ENCODE measurements at regions not wholly inside any gene's neighbourhood (a gene's known extent, or its start where the extent isn't known, plus 50 kb on each side); places are given as distances from the start of the nearest gene placed in this dataset.

GRCh38 chr9:16145196-16145950 is 592.5 kb downstream of the CCDC171 start:
- intact Hi-C loops (cut with micrococcal nuclease) = no loop called here
- no peak overlapping the region for H3K27ac Mint-ChIP-seq
- CTCF ChIA-PET (ENCODE audit: partially characterized antibody) = no interaction called here
- no peaks in the 10 kb centered on the region for H3K27me3 ChIP-seq (ENCODE audit: insufficient read depth, low read length)
- H3K36me3 Mint-ChIP-seq = no peaks in the 10 kb centered on the region
- no peak for DNase-seq
- POLR2A ChIA-PET (ENCODE audit: partially characterized antibody) = no interaction called here
- H3K4me1 ChIP-seq (ENCODE audit: insufficient read depth, low read length) = no peaks in the 10 kb centered on the region
- H3K4me3 ChIP-seq (ENCODE audit: low read length in 2 of 2) = no peak overlapping the region
- H3K9me3 ChIP-seq (ENCODE audit: control insufficient read depth in 1 of 2, low read length in 2 of 2) = no peaks in the 10 kb centered on the region
- no peak overlapping the region for H3K27ac ChIP-seq (ENCODE audit: low read depth, low read length)
- peaks cover 0 to 7% (median 4%) of the 10 kb centered on the region in 8 donors for H3K9me3 Mint-ChIP-seq
- no peaks in the 10 kb centered on the region for H3K27me3 Mint-ChIP-seq
- no peaks in the 10 kb centered on the region for H3K4me1 Mint-ChIP-seq
- H3K36me3 ChIP-seq (ENCODE audit: insufficient read depth, low read length) = no peaks in the 10 kb centered on the region
- H3K4me3 Mint-ChIP-seq = no peak overlapping the region

- no peaks in the 10 kb centered on the region for H3K36me3 ChIP-seq (ENCODE audit: insufficient read depth, low read length)
- ChIA-PET CTCF (ENCODE audit: partially characterized antibody) (no interaction called here), POLR2A (ENCODE audit: partially characterized antibody) (no interaction called here)
- peaks cover 0 to 10% (median 4%) of the 10 kb centered on the region in 8 donors for H3K9me3 Mint-ChIP-seq
- peaks cover 0 to 1% (median 0%) of the 10 kb centered on the region in 4 donors for H3K4me1 Mint-ChIP-seq
- no peaks in the 10 kb centered on the region for H3K4me1 ChIP-seq (ENCODE audit: insufficient read depth, low read length)
- H3K4me3 Mint-ChIP-seq = no peak overlapping the region
- H3K36me3 Mint-ChIP-seq = no peaks in the 10 kb centered on the region
- intact Hi-C loops (cut with micrococcal nuclease) = no loop called here
- no peak overlapping the region for H3K27ac Mint-ChIP-seq
- no peaks in the 10 kb centered on the region for H3K9me3 ChIP-seq (ENCODE audit: control insufficient read depth in 1 of 2, low read length in 2 of 2)
- H3K27me3 ChIP-seq (ENCODE audit: insufficient read depth, low read length) = no peaks in the 10 kb centered on the region
- H3K27ac ChIP-seq (ENCODE audit: low read depth, low read length) = no peak overlapping the region
- DNase-seq = no peak
- H3K4me3 ChIP-seq (ENCODE audit: low read length in 2 of 2) = no peak overlapping the region
- no peaks in the 10 kb centered on the region for H3K27me3 Mint-ChIP-seq
Observed at GRCh38 chr9:16147726-16148125, 594.9 kb downstream of the CCDC171 start.

GRCh38 chr9:16150501-16150900 is 597.7 kb downstream of the CCDC171 start:
- CTCF ChIA-PET (ENCODE audit: partially characterized antibody) = no interaction called here
- H3K9me3 Mint-ChIP-seq = peaks cover 0 to 10% (median 4%) of the 10 kb centered on the region in 8 donors
- Histone ChIP-seq H3K4me1 (ENCODE audit: insufficient read depth, low read length) (no peaks in the 10 kb centered on the region), H3K27me3 (ENCODE audit: insufficient read depth, low read length) (no peaks in the 10 kb centered on the region), H3K27ac (ENCODE audit: low read depth, low read length) (no peak overlapping the region), H3K9me3 (ENCODE audit: control insufficient read depth in 1 of 2, low read length in 2 of 2) (no peaks in the 10 kb centered on the region), H3K4me3 (ENCODE audit: low read length in 2 of 2) (no peak overlapping the region), H3K36me3 (ENCODE audit: insufficient read depth, low read length) (no peaks in the 10 kb centered on the region)
- no peaks in the 10 kb centered on the region for H3K36me3 Mint-ChIP-seq
- no peak overlapping the region for H3K27ac Mint-ChIP-seq
- intact Hi-C loops (cut with micrococcal nuclease) = no loop called here
- POLR2A ChIA-PET (ENCODE audit: partially characterized antibody) = no interaction called here
- DNase-seq = no peak
- H3K4me1 Mint-ChIP-seq = peaks cover 0 to 8% (median 6%) of the 10 kb centered on the region in 4 donors
- no peaks in the 10 kb centered on the region for H3K27me3 Mint-ChIP-seq
- no peak overlapping the region for H3K4me3 Mint-ChIP-seq

- Mint-ChIP-seq H3K27ac (no peak overlapping the region), H3K9me3 (peaks cover 0 to 10% (median 4%) of the 10 kb centered on the region in 8 donors), H3K36me3 (no peaks in the 10 kb centered on the region), H3K4me1 (peaks cover 0 to 10% (median 6%) of the 10 kb centered on the region in 4 donors), H3K27me3 (no peaks in the 10 kb centered on the region), H3K4me3 (no peak overlapping the region)
- POLR2A ChIA-PET (ENCODE audit: partially characterized antibody) = no interaction called here
- H3K36me3 ChIP-seq (ENCODE audit: insufficient read depth, low read length) = no peaks in the 10 kb centered on the region
- DNase-seq = no peak
- H3K27ac ChIP-seq (ENCODE audit: low read depth, low read length) = no peak overlapping the region
- no peaks in the 10 kb centered on the region for H3K4me1 ChIP-seq (ENCODE audit: insufficient read depth, low read length)
- no peaks in the 10 kb centered on the region for H3K9me3 ChIP-seq (ENCODE audit: control insufficient read depth in 1 of 2, low read length in 2 of 2)
- intact Hi-C loops (cut with micrococcal nuclease) = no loop called here
- no peaks in the 10 kb centered on the region for H3K27me3 ChIP-seq (ENCODE audit: insufficient read depth, low read length)
- no peak overlapping the region for H3K4me3 ChIP-seq (ENCODE audit: low read length in 2 of 2)
- CTCF ChIA-PET (ENCODE audit: partially characterized antibody) = no interaction called here
Observed at GRCh38 chr9:16150938-16151650, 598.3 kb downstream of the CCDC171 start.

- no peaks in the 10 kb centered on the region for H3K9me3 ChIP-seq (ENCODE audit: control insufficient read depth in 1 of 2, low read length in 2 of 2)
- Mint-ChIP-seq H3K4me1 (peaks cover 0 to 10% (median 6%) of the 10 kb centered on the region in 4 donors), H3K9me3 (peaks cover 0 to 10% (median 4%) of the 10 kb centered on the region in 8 donors), H3K4me3 (no peak overlapping the region), H3K27ac (no peak overlapping the region), H3K36me3 (no peaks in the 10 kb centered on the region), H3K27me3 (no peaks in the 10 kb centered on the region)
- no peak overlapping the region for H3K27ac ChIP-seq (ENCODE audit: low read depth, low read length)
- DNase-seq = no peak
- POLR2A ChIA-PET (ENCODE audit: partially characterized antibody) = no interaction called here
- H3K4me1 ChIP-seq (ENCODE audit: insufficient read depth, low read length) = no peaks in the 10 kb centered on the region
- CTCF ChIA-PET (ENCODE audit: partially characterized antibody) = no interaction called here
- intact Hi-C loops (cut with micrococcal nuclease) = no loop called here
- no peaks in the 10 kb centered on the region for H3K36me3 ChIP-seq (ENCODE audit: insufficient read depth, low read length)
- no peak overlapping the region for H3K4me3 ChIP-seq (ENCODE audit: low read length in 2 of 2)
- H3K27me3 ChIP-seq (ENCODE audit: insufficient read depth, low read length) = no peaks in the 10 kb centered on the region
Observed at GRCh38 chr9:16152276-16153101, 599.6 kb downstream of the CCDC171 start.

- Histone ChIP-seq H3K9me3 (ENCODE audit: control insufficient read depth in 1 of 2, low read length in 2 of 2) (no peaks in the 10 kb centered on the region), H3K27me3 (ENCODE audit: insufficient read depth, low read length) (no peaks in the 10 kb centered on the region), H3K27ac (ENCODE audit: low read depth, low read length) (no peak overlapping the region), H3K4me3 (ENCODE audit: low read length in 2 of 2) (no peak overlapping the region), H3K36me3 (ENCODE audit: insufficient read depth, low read length) (no peaks in the 10 kb centered on the region), H3K4me1 (ENCODE audit: insufficient read depth, low read length) (no peaks in the 10 kb centered on the region)
- intact Hi-C loops (cut with micrococcal nuclease) = no loop called here
- CTCF ChIA-PET (ENCODE audit: partially characterized antibody) = no interaction called here
- POLR2A ChIA-PET (ENCODE audit: partially characterized antibody) = no interaction called here
- DNase-seq = no peak
- Mint-ChIP-seq H3K36me3 (no peaks in the 10 kb centered on the region), H3K9me3 (peaks cover 0 to 10% (median 4%) of the 10 kb centered on the region in 8 donors), H3K4me1 (peaks cover 0 to 10% (median 6%) of the 10 kb centered on the region in 4 donors), H3K27me3 (no peaks in the 10 kb centered on the region), H3K4me3 (no peak overlapping the region), H3K27ac (no peak overlapping the region)
Observed at GRCh38 chr9:16153221-16153620, 600.4 kb downstream of the CCDC171 start.

- H3K4me3 ChIP-seq (ENCODE audit: low read length in 2 of 2) = no peak overlapping the region
- no peaks in the 10 kb centered on the region for H3K36me3 ChIP-seq (ENCODE audit: insufficient read depth, low read length)
- no peaks in the 10 kb centered on the region for H3K36me3 Mint-ChIP-seq
- intact Hi-C loops (cut with micrococcal nuclease) = no loop called here
- no peak for DNase-seq
- CTCF ChIA-PET (ENCODE audit: partially characterized antibody) = no interaction called here
- POLR2A ChIA-PET (ENCODE audit: partially characterized antibody) = no interaction called here
- no peaks in the 10 kb centered on the region for H3K27me3 Mint-ChIP-seq
- H3K27ac ChIP-seq (ENCODE audit: low read depth, low read length) = no peak overlapping the region
- H3K4me1 ChIP-seq (ENCODE audit: insufficient read depth, low read length) = no peaks in the 10 kb centered on the region
- H3K9me3 Mint-ChIP-seq = peaks cover 0 to 10% (median 4%) of the 10 kb centered on the region in 8 donors
- peaks cover 0 to 10% (median 6%) of the 10 kb centered on the region in 4 donors for H3K4me1 Mint-ChIP-seq
- H3K27ac Mint-ChIP-seq = no peak overlapping the region
- H3K9me3 ChIP-seq (ENCODE audit: control insufficient read depth in 1 of 2, low read length in 2 of 2) = no peaks in the 10 kb centered on the region
- no peaks in the 10 kb centered on the region for H3K27me3 ChIP-seq (ENCODE audit: insufficient read depth, low read length)
- peak overlapping the region in 1 of 8 donors; percentile 60 for H3K4me3 Mint-ChIP-seq
Observed at GRCh38 chr9:16153741-16154140, 600.9 kb downstream of the CCDC171 start.
